ENCODE measurements at regions not wholly inside any gene's neighbourhood (a gene's known extent, or its start where the extent isn't known, plus 50 kb on each side); places are given as distances from the start of the nearest gene placed in this dataset.

DNA sequence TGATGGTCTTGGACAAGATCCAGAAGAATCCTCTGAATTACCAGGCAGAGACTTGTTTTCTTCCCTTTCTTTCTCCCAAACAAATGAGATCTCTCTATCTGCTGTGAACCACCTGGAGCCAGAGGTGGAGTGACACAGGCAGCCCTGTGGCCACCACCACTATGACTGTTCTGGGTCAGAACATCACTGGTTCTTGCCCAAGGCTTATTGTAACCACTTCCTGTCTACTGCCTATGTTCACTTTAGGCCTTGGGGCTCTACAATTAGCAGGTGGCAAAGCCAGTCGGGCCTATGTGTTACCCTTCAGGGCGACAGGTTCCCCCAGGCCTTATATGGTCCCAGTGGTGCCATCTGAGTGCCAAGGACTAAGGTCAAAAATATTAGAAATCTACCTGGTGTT lies 161.2 kb downstream of the GLUD2 start:
- Histone ChIP-seq H3K79me2 (ENCODE audit: control insufficient read depth, insufficient read depth, low read length) (no peaks in the 10 kb centered on the region), H3K36me3 (ENCODE audit: control insufficient read depth in 2 of 2, insufficient read depth in 2 of 2, low read length in 1 of 2) (no peaks in the 10 kb centered on the region), H4K20me1 (ENCODE audit: control insufficient read depth, insufficient read depth) (no peaks in the 10 kb centered on the region), H3K27me3 (replicated peaks in 1 of 2; ENCODE audit: control insufficient read depth in 2 of 2, insufficient read depth in 2 of 2, low read length in 1 of 2) (no peaks in the 10 kb centered on the region), H3K4me1 (ENCODE audit: control insufficient read depth, insufficient read depth, low read length) (no peaks in the 10 kb centered on the region), H2AFZ (ENCODE audit: control insufficient read depth, low read depth, low read length) (no peak overlapping the region), H3K4me2 (ENCODE audit: control insufficient read depth, insufficient read depth) (no peak overlapping the region), H3K9me3 (replicated peaks; ENCODE audit: control insufficient read depth, insufficient read depth, low read length) (no peaks in the 10 kb centered on the region), H3K4me3 (no peak overlapping the region), H3K9ac (ENCODE audit: control insufficient read depth, insufficient read depth, low read length) (no peak overlapping the region), H3K27ac (ENCODE audit: control insufficient read depth, insufficient read depth) (no peak overlapping the region)
- in situ Hi-C loops (cut with MboI) (no loop called here), intact Hi-C loops (cut with micrococcal nuclease; ENCODE audit: unreplicated experiment) (no loop called here)
- 28% methylated on average over 2 of the region's 2 CpGs for WGBS (ENCODE audit: insufficient coverage, insufficient replicate concordance, low lambda C conversion rate, missing lambda C conversion rate)
- POLR2A ChIA-PET, result no interaction called here
- SMC1A ChIA-PET (ENCODE audit: uncharacterized antibody, unreplicated experiment), result interaction anchor here (1.4 kb wide), 1 partner anchor 10 kb away, joined by 3 read pairs; no protein-coding TSS in a partner anchor
- DNase-seq (ENCODE audit: low read depth, low spot score) (no peak), ATAC-seq (no peak), FAIRE-seq (no peak)
- BruUV-seq (replicated peaks), result no TSS peak
- CTCF ChIA-PET, result no interaction called here
- RAD21 ChIA-PET (ENCODE audit: unreplicated experiment), result no interaction called here
- TF ChIP-seq, protein P1, sequence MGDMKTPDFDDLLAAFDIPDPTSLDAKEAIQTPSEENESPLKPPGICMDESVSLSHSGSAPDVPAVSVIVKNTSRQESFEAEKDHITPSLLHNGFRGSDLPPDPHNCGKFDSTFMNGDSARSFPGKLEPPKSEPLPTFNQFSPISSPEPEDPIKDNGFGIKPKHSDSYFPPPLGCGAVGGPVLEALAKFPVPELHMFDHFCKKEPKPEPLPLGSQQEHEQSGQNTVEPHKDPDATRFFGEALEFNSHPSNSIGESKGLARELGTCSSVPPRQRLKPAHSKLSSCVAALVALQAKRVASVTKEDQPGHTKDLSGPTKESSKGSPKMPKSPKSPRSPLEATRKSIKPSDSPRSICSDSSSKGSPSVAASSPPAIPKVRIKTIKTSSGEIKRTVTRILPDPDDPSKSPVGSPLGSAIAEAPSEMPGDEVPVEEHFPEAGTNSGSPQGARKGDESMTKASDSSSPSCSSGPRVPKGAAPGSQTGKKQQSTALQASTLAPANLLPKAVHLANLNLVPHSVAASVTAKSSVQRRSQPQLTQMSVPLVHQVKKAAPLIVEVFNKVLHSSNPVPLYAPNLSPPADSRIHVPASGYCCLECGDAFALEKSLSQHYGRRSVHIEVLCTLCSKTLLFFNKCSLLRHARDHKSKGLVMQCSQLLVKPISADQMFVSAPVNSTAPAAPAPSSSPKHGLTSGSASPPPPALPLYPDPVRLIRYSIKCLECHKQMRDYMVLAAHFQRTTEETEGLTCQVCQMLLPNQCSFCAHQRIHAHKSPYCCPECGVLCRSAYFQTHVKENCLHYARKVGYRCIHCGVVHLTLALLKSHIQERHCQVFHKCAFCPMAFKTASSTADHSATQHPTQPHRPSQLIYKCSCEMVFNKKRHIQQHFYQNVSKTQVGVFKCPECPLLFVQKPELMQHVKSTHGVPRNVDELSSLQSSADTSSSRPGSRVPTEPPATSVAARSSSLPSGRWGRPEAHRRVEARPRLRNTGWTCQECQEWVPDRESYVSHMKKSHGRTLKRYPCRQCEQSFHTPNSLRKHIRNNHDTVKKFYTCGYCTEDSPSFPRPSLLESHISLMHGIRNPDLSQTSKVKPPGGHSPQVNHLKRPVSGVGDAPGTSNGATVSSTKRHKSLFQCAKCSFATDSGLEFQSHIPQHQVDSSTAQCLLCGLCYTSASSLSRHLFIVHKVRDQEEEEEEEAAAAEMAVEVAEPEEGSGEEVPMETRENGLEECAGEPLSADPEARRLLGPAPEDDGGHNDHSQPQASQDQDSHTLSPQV (IDR thresholded peaks at IDR 0.05), result no peak
- TF ChIP-seq DPF2 (IDR thresholded peaks at IDR 0.05) (no peak), ZBED1 (IDR thresholded peaks at IDR 0.05; ENCODE audit: borderline replicate concordance) (no peak), CREB1 (IDR thresholded peaks at IDR 0.05; ENCODE audit: low read depth) (no peak), SP1 (IDR thresholded peaks at IDR 0.05; ENCODE audit: low read depth, low read length) (no peak), ZNF687 (IDR thresholded peaks at IDR 0.05) (no peak), FOXK2 (IDR thresholded peaks at IDR 0.05) (no peak), ASH2L (IDR thresholded peaks at IDR 0.05; ENCODE audit: borderline replicate concordance, low read depth) (no peak), NFYB (IDR thresholded peaks at IDR 0.05; ENCODE audit: insufficient read depth, low read depth, low read length) (no peak), EED (IDR thresholded peaks at IDR 0.05; ENCODE audit: low read depth) (no peak)
- TF ChIP-seq, protein P2, sequence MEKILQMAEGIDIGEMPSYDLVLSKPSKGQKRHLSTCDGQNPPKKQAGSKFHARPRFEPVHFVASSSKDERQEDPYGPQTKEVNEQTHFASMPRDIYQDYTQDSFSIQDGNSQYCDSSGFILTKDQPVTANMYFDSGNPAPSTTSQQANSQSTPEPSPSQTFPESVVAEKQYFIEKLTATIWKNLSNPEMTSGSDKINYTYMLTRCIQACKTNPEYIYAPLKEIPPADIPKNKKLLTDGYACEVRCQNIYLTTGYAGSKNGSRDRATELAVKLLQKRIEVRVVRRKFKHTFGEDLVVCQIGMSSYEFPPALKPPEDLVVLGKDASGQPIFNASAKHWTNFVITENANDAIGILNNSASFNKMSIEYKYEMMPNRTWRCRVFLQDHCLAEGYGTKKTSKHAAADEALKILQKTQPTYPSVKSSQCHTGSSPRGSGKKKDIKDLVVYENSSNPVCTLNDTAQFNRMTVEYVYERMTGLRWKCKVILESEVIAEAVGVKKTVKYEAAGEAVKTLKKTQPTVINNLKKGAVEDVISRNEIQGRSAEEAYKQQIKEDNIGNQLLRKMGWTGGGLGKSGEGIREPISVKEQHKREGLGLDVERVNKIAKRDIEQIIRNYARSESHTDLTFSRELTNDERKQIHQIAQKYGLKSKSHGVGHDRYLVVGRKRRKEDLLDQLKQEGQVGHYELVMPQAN (conservative IDR thresholded peaks at IDR 0.05), result no peak
- TF ChIP-seq, protein P3, sequence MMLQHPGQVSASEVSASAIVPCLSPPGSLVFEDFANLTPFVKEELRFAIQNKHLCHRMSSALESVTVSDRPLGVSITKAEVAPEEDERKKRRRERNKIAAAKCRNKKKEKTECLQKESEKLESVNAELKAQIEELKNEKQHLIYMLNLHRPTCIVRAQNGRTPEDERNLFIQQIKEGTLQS (IDR thresholded peaks at IDR 0.05; ENCODE audit: borderline replicate concordance, extremely low read depth, low read depth, low read length), result no peak
- TF ChIP-seq, protein P4, sequence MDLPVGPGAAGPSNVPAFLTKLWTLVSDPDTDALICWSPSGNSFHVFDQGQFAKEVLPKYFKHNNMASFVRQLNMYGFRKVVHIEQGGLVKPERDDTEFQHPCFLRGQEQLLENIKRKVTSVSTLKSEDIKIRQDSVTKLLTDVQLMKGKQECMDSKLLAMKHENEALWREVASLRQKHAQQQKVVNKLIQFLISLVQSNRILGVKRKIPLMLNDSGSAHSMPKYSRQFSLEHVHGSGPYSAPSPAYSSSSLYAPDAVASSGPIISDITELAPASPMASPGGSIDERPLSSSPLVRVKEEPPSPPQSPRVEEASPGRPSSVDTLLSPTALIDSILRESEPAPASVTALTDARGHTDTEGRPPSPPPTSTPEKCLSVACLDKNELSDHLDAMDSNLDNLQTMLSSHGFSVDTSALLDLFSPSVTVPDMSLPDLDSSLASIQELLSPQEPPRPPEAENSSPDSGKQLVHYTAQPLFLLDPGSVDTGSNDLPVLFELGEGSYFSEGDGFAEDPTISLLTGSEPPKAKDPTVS (IDR thresholded peaks at IDR 0.05; ENCODE audit: low read depth, low read length), result no peak

All from GM12878 (cell line).